HUES6 (cell line): ENCODE measurements at regions not wholly inside any gene's neighbourhood (a gene's known extent, or its start where the extent isn't known, plus 50 kb on each side); places are given as distances from the start of the nearest gene placed in this dataset.

ENCODE experiments used
- H3K27ac ChIP-seq: 2 replicates; pipeline ENCODE4 v1.7.0; 2013; ENCODE audit warnings: low read depth, mild to moderate bottlenecking, low read length, inconsistent platforms
- H3K27me3 ChIP-seq: 2 replicates; pipeline ENCODE4 v1.6.1; 2013; ENCODE audit warnings: low read length; ENCODE audit not compliant: control insufficient read depth, insufficient read depth
- H3K36me3 ChIP-seq: 2 replicates; pipeline ENCODE4 v1.6.1; 2013; ENCODE audit warnings: low read length; ENCODE audit not compliant: control insufficient read depth, insufficient read depth
- H3K4me1 ChIP-seq: 2 replicates; pipeline ENCODE4 v1.6.1; 2013; ENCODE audit warnings: low read length; ENCODE audit not compliant: control insufficient read depth, insufficient read depth
- H3K4me3 ChIP-seq: 2 replicates; pipeline ENCODE4 v1.5.1; 2013; ENCODE audit warnings: low read depth, low read length
- H3K9ac ChIP-seq: one replicate; pipeline ENCODE4 v1.6.1; 2013; ENCODE audit warnings: mild to moderate bottlenecking, low read length
- H3K9me3 ChIP-seq: 2 replicates; pipeline ENCODE4 v1.6.1; 2013; ENCODE audit warnings: low read depth, low read length; ENCODE audit not compliant: control insufficient read depth, insufficient read depth

- Histone ChIP-seq H3K9me3 (peaks cover 3% of the 10 kb centered on the region; the same call in 1 of the 2 replicates), H3K9ac (no peak overlapping the region)
Measured at GRCh38 chr22:49208004-49208402, 619.7 kb downstream of the BRD1 start.

DNA sequence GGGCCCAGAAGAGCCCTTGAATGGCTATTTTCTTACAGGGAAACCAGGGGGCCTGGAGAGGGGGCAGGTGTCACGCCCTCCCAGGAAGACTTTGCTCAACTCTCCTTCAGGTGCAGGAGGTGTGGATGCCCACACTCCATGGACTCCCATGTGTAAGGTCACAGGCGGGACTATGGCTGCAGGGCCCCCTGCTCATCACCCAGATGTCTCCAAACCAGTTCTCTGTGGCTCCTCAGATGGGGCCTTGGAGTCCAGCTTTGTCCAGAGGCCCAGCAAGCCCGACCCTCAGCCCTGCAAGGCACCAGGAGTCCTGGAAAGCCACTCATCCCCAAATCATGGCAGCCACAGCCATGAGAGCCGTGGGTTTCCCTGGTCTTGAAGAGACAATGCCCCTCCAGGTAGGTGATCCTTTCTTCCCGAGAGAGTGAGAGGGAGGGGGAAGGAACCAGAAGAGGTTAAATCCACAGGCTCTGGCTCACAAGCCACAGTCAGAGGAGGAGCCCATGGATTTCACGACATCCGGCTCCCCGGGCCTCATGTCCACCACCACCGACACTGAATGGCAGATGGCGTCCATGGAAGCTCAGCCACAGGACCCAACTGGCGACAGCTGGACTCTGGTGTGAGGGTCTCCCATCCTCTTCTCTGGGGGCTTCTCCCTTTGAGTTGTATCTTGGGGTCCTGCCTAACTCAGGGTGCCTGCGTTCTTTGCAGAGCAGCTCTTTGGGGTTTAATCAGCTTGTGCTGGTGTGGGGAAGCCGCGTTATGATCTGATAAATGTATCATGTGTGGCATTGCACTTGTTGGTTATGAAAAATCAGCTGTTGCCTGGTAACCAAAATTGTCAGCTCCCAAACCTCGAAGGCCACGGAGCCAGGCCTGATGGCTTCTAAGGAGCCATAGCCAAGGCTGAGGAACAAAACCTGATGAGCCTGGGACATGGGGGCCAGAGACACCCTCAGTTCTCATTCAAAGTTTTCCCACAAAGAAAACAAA is 620.4 kb downstream of the BRD1 start:
- H3K9ac ChIP-seq = no peak overlapping the region
- no peak overlapping the region for H3K27ac ChIP-seq
- H3K36me3 ChIP-seq = no peaks in the 10 kb centered on the region
- H3K9me3 ChIP-seq = peaks cover 3% of the 10 kb centered on the region; the same call in 1 of the 2 replicates
- no peaks in the 10 kb centered on the region for H3K4me1 ChIP-seq
- no peaks in the 10 kb centered on the region for H3K27me3 ChIP-seq
- H3K4me3 ChIP-seq = no peak overlapping the region

More at GRCh38 chr22:49208004-49208402, 619.7 kb downstream of the BRD1 start:
- Histone ChIP-seq H3K4me1 (no peaks in the 10 kb centered on the region), H3K36me3 (no peaks in the 10 kb centered on the region), H3K27me3 (no peaks in the 10 kb centered on the region), H3K27ac (no peak overlapping the region), H3K4me3 (no peak overlapping the region)

DNA sequence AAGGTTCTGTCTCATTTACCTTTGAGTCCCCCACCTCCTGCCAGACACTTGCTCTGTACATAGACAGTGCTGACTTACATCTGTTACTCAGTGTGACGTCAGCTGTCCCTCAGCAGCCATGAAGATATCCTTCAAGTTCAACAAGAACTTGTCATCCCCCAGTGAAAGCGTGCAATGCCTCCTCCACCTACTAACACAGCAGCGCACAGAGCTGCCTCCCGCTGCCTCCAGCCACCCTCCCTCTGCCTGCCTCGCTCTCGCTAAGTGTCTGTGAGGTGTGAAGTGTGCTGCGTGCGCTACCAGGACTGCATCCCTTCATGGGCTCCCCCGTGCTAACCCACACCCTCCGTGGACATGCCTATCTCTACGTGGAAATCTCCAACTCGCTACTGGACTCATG is 621.4 kb downstream of the BRD1 start:
- H3K4me1 ChIP-seq = no peaks in the 10 kb centered on the region
- H3K27ac ChIP-seq = no peak overlapping the region
- H3K4me3 ChIP-seq = no peak overlapping the region
- peaks cover 3% of the 10 kb centered on the region; the same call in 1 of the 2 replicates for H3K9me3 ChIP-seq
- no peaks in the 10 kb centered on the region for H3K27me3 ChIP-seq
- H3K9ac ChIP-seq = no peak overlapping the region
- no peaks in the 10 kb centered on the region for H3K36me3 ChIP-seq

DNA sequence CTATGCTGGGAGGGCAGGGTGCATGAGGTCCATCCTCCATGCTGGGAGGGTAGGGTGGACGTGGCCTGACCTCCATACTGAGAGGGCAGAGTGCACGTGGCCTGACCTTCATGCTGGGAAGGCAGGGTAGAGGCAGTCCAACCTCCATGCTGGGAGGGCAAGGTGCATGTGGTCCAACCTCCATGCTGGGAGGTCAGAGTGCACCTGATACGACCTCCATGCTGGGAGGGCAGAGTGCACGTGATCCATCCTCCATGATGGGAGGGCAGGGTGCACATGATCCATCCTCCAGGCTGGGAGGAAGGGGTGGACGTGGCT is 622.2 kb downstream of the BRD1 start:
- H3K9me3 ChIP-seq = peaks cover 3% of the 10 kb centered on the region; the same call in 1 of the 2 replicates
- no peak overlapping the region for H3K9ac ChIP-seq

GRCh38 chr22:49204599-49205482 is 622.8 kb downstream of the BRD1 start:
- no peak overlapping the region for H3K27ac ChIP-seq
- peaks cover 3% of the 10 kb centered on the region; the same call in 1 of the 2 replicates for H3K9me3 ChIP-seq
- no peaks in the 10 kb centered on the region for H3K36me3 ChIP-seq
- no peak overlapping the region for H3K4me3 ChIP-seq
- no peaks in the 10 kb centered on the region for H3K4me1 ChIP-seq
- no peak overlapping the region for H3K9ac ChIP-seq
- no peaks in the 10 kb centered on the region for H3K27me3 ChIP-seq

More for the DNA sequence above, 622.2 kb downstream of the BRD1 start:
- Histone ChIP-seq H3K4me1 (no peaks in the 10 kb centered on the region), H3K27ac (no peak overlapping the region), H3K36me3 (no peaks in the 10 kb centered on the region), H3K4me3 (no peak overlapping the region), H3K27me3 (no peaks in the 10 kb centered on the region)

GRCh38 chr22:49203859-49204598 is 623.6 kb downstream of the BRD1 start:
- peaks cover 3% of the 10 kb centered on the region; the same call in 1 of the 2 replicates for H3K9me3 ChIP-seq
- H3K4me3 ChIP-seq = no peak overlapping the region
- H3K27ac ChIP-seq = no peak overlapping the region
- no peaks in the 10 kb centered on the region for H3K27me3 ChIP-seq
- no peaks in the 10 kb centered on the region for H3K36me3 ChIP-seq
- no peaks in the 10 kb centered on the region for H3K4me1 ChIP-seq
- H3K9ac ChIP-seq = no peak overlapping the region

DNA sequence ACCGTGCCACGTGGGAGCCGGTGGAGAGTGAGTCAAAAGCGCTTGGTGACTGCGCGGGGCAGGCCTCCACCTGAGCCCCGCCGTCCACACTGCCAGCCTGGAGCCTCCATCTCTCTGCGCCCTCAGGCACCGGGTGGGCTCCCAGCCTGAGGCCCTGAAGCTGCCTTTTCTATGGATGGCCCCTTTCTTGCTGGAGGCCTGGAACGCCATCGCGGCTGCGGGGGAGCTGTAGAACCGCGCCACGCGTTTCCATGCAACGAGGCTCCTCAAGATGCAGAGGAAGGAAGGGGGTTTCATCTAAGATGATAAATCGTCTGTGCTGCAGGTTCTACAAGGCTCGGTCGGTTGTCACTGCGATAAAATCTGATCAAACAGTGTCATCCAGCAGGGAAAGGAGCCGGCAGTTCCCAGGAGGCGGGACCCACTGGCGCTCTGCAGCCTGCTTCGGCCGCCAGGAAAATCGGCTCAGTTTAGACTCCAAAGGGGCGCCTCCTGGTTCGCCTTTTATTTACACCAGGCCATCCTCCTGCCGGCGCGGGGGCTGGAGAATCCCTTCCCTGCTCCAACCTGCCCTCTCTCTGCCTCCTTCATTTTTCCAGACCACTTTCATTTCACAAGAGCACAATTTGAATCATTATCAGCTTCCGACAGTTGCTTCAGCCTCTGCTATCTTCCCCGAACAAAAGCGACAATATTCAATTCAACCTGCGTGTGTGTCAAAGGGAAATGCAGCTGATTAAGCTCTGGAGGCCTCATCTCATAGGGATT is 624.4 kb downstream of the BRD1 start:
- Histone ChIP-seq H3K4me3 (no peak overlapping the region), H3K9me3 (peaks cover 3% of the 10 kb centered on the region; the same call in 1 of the 2 replicates), H3K9ac (no peak overlapping the region), H3K27ac (no peak overlapping the region), H3K36me3 (no peaks in the 10 kb centered on the region), H3K4me1 (no peaks in the 10 kb centered on the region), H3K27me3 (no peaks in the 10 kb centered on the region)

DNA sequence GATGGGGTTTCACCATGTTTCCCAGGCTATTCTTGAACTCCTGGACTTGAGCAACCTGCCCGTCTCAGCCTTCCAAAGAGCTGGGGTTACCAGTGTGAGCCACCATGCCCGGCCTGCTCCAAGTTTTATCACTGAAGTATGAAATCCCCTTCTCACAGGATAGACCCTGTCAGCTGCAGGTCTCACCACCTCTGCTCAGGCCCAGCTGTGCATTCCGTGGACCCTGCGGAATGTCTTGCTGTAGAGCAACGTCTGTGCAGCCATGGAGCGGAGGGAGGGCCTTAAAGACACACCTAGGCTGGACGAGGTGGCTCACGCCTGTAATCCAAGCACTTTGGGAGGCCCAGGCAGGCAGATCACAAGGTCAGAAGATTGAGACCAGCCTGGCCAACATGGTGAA is 625.4 kb downstream of the BRD1 start:
- H3K4me3 ChIP-seq = no peak overlapping the region
- no peaks in the 10 kb centered on the region; the same call in 1 of the 2 replicates for H3K27me3 ChIP-seq
- H3K4me1 ChIP-seq = peaks cover 9% of the 10 kb centered on the region
- H3K27ac ChIP-seq = no peak overlapping the region
- no peak overlapping the region for H3K9ac ChIP-seq
- H3K36me3 ChIP-seq = no peaks in the 10 kb centered on the region
- peaks cover 3% of the 10 kb centered on the region; the same call in 1 of the 2 replicates for H3K9me3 ChIP-seq

DNA sequence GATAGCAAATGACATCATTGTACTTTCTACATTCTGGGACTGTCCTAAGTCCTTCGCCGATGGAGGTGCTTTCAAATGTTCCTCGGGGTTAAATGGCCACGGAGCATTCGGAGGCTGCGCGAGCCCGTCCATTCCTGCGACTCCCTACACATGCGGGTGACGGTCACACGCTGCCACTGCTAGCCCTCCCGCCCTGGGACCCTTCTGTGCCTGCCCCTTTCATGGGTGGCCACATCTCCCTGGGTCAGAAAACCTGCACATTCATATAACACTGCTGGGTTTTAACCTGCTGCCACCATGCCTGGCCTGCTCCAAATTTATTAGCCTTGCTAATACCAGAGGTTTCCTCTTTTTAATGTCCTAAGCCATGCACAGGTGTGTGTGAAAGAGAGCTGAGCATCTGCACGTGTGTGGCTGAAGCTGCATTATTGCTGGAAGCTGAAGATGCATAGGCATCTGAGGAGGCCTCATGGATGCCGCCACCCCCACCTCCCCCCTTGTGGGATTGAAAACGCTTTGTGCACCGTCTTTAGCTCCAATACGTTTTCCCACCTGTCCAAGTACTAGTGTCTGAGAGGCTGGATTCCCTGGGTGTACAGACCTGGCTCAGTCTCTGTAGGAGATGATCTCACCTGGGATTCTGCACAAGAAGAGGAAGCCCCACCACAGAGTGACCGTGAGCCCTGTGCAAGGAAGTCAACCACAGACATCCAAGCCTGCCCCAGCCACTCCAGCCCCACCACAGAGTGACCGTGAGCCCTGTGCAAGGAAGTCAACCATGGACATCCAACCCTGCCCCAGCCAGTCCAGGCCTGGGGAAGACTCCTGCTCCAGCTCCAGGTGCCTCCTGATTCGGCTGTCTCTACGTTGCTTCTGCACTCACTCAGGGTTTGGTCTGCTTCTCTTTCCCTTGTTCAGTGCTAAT is 626.4 kb downstream of the BRD1 start:
- Histone ChIP-seq H3K27me3 (no peaks in the 10 kb centered on the region; the same call in 1 of the 2 replicates), H3K36me3 (no peaks in the 10 kb centered on the region), H3K9ac (no peak overlapping the region), H3K4me1 (peaks cover 10% of the 10 kb centered on the region), H3K9me3 (peaks cover under 1% of the 10 kb centered on the region; the same call in 1 of the 2 replicates), H3K4me3 (no peak overlapping the region), H3K27ac (no peak overlapping the region)
